Keratinocyte (primary cell): ENCODE measurements at regions not wholly inside any gene's neighbourhood (a gene's known extent, or its start where the extent isn't known, plus 50 kb on each side); places are given as distances from the start of the nearest gene placed in this dataset.

Experiments
- EZH2 ChIP-seq: IDR thresholded peaks from one replicate; pipeline ENCODE4 v1.6.1; 2012; ENCODE audit warnings: inconsistent platforms, mild to moderate bottlenecking, low read length, moderate library complexity
- TF ChIP-seq, protein P1 (sequence below), 3 experiments: IDR thresholded peaks in 1 of 3; conservative IDR thresholded peaks in 1 of 3; optimal IDR thresholded peaks in 1 of 3; 2 replicates in 2 of 3; 3 replicates in 1 of 3; pipeline versions ENCODE3 to v1.5.1; 2011; ENCODE audit warnings: low read length in 3 of 3, mild to moderate bottlenecking in 3 of 3, moderate library complexity in 2 of 3, control low read depth in 1 of 3, inconsistent platforms in 1 of 3; ENCODE audit not compliant: insufficient read depth in 2 of 3; ENCODE audit errors: extremely low read depth in 1 of 3

DNA sequence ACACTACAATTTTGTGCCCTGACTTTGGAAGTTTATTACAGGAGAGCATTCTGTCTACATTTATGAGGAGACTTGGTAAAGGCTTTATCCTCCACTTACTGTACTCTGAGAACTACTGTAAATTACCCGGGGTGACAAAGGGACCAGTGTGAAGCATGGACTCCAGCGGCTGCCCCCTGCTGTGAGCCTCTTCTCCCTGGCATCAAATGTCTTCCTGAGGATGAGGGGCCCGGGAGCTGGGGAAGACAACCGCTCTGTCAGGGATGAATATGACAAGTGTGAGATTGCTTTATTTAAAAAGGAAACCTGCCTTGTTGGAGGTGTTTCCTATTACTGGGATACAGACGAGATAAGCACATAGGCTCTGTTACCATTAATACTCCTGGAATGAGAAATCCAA, 714.8 kb downstream of the CCSER2 start:
- TF ChIP-seq, protein P1, sequence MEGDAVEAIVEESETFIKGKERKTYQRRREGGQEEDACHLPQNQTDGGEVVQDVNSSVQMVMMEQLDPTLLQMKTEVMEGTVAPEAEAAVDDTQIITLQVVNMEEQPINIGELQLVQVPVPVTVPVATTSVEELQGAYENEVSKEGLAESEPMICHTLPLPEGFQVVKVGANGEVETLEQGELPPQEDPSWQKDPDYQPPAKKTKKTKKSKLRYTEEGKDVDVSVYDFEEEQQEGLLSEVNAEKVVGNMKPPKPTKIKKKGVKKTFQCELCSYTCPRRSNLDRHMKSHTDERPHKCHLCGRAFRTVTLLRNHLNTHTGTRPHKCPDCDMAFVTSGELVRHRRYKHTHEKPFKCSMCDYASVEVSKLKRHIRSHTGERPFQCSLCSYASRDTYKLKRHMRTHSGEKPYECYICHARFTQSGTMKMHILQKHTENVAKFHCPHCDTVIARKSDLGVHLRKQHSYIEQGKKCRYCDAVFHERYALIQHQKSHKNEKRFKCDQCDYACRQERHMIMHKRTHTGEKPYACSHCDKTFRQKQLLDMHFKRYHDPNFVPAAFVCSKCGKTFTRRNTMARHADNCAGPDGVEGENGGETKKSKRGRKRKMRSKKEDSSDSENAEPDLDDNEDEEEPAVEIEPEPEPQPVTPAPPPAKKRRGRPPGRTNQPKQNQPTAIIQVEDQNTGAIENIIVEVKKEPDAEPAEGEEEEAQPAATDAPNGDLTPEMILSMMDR (optimal IDR thresholded peaks at IDR 0.05 in 1 of 3, IDR thresholded peaks at IDR 0.05 in 1 of 3, conservative IDR thresholded peaks at IDR 0.05 in 1 of 3; ENCODE audit: extremely low read depth in 1 of 3, insufficient read depth in 2 of 3, low read length in 3 of 3), result no peak
- TF ChIP-seq EZH2, result no peak
